Body of pancreas (tissue), 4 donors: ENCODE measurements at regions not wholly inside any gene's neighbourhood (a gene's known extent, or its start where the extent isn't known, plus 50 kb on each side); places are given as distances from the start of the nearest gene placed in this dataset.

Experiments used
- CTCF ChIP-seq, 7 experiments: fragments of 450-650 bp in 4 of 7; fragments of 200-600 bp in 3 of 7; sonication (generic) in 3 of 7; IDR thresholded peaks; one replicate each; pipeline ENCODE4 v1.5.1; 2016 to 2019; ENCODE audit warnings: antibody characterized with exemption in 7 of 7
- POLR2A ChIP-seq, 3 donors: fragments of 450-650 bp; IDR thresholded peaks; one replicate each; pipeline ENCODE4 v1.6.1; 2016; ENCODE audit warnings: antibody characterized with exemption in 3 of 3, mild to moderate bottlenecking in 2 of 3

DNA sequence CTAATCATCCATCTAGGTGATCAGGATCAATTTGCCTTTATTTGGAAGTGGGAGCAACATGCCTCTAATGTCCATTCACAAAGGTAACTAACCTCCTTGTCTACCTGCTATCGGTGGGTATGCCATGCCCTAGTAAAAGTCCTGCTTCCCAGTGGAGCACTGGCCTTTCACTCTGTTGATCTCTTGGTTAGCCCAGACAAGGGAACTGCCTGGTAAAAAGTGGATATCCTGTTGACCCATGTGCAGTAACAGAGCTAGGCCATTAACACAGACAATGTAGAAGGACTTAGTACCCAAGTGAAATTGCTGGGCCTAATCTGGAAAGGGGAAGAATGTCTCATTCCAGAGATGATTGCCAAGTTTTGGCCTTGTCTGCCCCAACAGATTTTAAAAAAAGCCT lies 171.5 kb upstream of the CSNK1A1L start:
- TF ChIP-seq CTCF (IDR thresholded peaks at IDR 0.05) (no peak), POLR2A (IDR thresholded peaks at IDR 0.05) (no peak)
